ENCODE measurements at regions not wholly inside any gene's neighbourhood (a gene's known extent, or its start where the extent isn't known, plus 50 kb on each side); places are given as distances from the start of the nearest gene placed in this dataset.
"Not testable (repeated sequence)": the region's sequence is repeated elsewhere in the genome, so short reads cannot be mapped to it uniquely, and the experiment has no call there.

DNA sequence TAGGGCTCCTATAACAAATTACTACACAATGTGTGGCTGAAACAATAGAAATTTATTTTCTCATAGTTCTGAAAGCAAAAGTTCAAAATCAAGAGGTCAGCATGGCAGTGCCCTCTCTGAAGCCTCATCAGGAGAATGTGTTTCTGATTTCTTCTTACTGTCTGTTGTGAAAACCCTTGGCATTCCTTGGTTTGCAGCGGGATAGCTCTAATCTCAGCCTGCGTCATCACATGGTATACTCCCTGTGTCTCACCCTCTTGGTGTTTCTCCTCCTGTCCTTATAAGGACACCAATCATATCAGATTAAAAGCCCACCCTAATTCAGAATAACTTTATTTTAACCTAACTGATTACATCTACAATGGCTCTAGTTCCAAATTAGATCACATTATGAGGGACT, 87.5 kb upstream of the CDH9 start:
- DNase-seq, result no peak

DNA sequence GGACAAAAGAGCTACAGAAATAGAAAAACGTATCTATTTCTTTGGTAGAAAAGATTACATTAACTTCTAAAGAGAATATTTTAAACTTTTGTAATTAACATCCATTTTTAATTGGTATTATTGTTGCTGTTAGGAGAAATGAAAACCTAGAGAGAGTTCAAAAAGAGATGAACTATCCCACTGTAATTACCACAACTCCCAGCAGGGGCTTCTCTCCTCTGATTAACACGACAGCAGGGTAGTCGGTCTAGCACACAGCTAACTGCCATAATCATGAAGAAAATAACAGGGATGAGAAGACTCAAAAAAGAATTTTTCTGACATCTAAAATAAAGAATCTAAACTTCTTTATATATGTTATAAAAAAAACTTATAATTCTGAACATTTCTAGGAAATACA, 86.2 kb upstream of the CDH9 start:
- no peak for DNase-seq

DNA sequence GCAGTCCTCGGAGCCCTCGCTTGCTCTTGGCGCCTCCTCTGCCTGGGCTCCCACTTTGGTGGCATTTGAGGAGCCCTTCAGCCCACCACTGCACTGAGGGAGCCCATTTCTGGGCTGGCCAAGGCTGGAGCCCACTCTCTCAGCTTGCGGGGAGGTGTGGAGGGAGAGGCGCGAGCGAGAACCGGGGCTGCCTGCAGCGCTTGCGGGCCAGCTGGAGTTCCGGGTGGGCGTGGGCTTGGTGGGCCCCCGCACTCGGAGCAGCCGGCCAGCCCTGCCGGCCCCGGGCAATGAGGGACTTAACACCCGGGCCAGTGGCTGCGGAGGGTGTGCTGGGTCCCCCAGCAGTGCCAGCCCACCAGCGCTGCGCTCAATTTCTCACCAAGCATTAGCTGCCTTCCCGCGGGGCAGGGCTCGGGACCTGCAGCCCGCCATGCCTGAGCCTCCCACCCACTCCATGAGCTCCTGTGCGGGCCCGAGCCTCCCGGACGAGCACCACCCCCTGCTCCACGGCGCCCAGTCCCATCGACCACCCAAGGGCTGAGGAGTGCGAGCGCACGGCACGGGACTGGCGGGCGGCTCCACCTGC, 81.4 kb upstream of the CDH9 start:
- DNase-seq, result not testable (repeated sequence)

DNA sequence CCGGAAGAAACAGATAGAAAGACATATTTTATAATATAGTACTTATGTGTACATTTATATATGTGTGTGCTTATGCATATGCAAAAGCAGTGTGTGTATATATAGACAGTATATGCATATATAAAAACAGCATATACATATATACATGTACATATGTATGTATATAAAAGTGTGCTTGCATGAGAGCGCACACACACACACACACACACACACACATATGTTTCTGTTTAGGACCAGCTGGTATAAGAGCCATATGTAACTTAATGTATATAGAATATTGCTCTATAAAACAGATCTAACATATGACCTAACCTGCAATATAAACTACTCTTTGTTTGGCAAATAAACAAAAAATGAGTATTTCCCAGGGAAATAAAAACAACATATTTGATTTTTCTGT, 65.1 kb upstream of the CDH9 start:
- DNase-seq, result no peak

DNA sequence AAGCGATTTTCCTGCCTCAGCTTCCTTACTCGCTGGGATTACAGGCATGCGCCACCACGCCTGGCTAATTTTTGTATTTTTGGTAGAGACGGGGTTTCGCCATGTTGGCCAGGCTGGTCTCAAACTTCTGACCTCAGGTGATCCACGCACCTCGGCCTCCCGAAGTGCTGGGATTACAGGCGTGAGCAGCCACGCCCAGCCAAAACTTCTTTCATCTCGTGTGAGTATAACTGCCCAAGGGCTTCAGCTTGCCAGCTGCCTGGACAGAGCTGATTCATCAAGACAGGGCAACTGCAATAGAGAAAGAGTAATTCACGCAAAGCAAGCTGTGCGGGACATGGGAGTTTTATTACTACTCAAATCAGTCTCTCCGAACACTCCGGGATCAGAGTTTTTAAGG, 57.4 kb upstream of the CDH9 start:
- not testable (repeated sequence) for DNase-seq

DNA sequence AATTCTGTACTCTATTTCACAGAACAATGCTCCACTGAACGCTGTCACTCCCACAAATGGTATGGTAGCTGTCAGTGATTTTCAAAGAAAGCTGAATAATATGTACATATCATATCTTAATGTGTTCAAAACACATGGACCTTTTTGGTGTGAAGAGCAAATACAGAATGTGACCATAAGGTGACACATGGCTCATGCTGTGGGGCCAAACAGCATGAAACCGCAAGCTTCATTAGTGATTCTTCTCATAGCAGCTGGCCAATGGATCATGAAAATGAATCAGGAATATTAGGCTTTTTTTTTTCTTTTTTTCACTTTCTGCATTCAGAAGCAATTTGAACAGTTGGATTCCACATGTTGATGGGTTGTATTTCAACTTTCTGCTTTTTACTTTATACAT, 54.9 kb upstream of the CDH9 start:
- DNase-seq, result no peak

GRCh38 chr5:27091858-27092257, 53.5 kb upstream of the CDH9 start:
- DNase-seq, result no peak

GRCh38 chr5:27088822-27089221, 50.4 kb upstream of the CDH9 start:
- DNase-seq, result not testable (repeated sequence)

All from NCI-H2029 treated with DMSO at 0.1 percent for 48 hours (cell line).